ENCODE measurements at regions not wholly inside any gene's neighbourhood (a gene's known extent, or its start where the extent isn't known, plus 50 kb on each side); places are given as distances from the start of the nearest gene placed in this dataset.

GRCh38 chr13:30826911-30827577, 79.0 kb upstream of the MEDAG start:
- Histone ChIP-seq H3K4me1 (ENCODE audit: low read depth) (peaks cover 11% of the 10 kb centered on the region), H3K9me3 (ENCODE audit: low read depth) (no peaks in the 10 kb centered on the region), H3K36me3 (no peaks in the 10 kb centered on the region), H3K27me3 (peaks cover 3% of the 10 kb centered on the region), H3K27ac (no peak overlapping the region), H3K4me3 (no peak overlapping the region)
- TF ChIP-seq CTCF (IDR thresholded peaks at IDR 0.05; ENCODE audit: low read depth, low read length) = no peak
- DNase-seq (ENCODE audit: low read depth in 1 of 2, low spot score in 1 of 2) = no peak

- peaks cover 3% of the 10 kb centered on the region for H3K27me3 ChIP-seq
- H3K4me1 ChIP-seq (ENCODE audit: low read depth) = peaks cover 11% of the 10 kb centered on the region
- no peak for TF ChIP-seq CTCF (IDR thresholded peaks at IDR 0.05; ENCODE audit: low read depth, low read length)
- H3K36me3 ChIP-seq = no peaks in the 10 kb centered on the region
- H3K27ac ChIP-seq = no peak overlapping the region
- no peaks in the 10 kb centered on the region for H3K9me3 ChIP-seq (ENCODE audit: low read depth)
- no peak overlapping the region for H3K4me3 ChIP-seq
- no peak for DNase-seq (ENCODE audit: low read depth in 1 of 2, low spot score in 1 of 2)
Observed at GRCh38 chr13:30827578-30827925, 78.5 kb upstream of the MEDAG start.

- peaks cover 3% of the 10 kb centered on the region for H3K27me3 ChIP-seq
- no peak overlapping the region for H3K4me3 ChIP-seq
- peak in 1 of 2 donors; percentile 38 for DNase-seq (ENCODE audit: low read depth in 1 of 2, low spot score in 1 of 2)
- no peaks in the 10 kb centered on the region for H3K36me3 ChIP-seq
- no peaks in the 10 kb centered on the region for H3K9me3 ChIP-seq (ENCODE audit: low read depth)
- TF ChIP-seq CTCF (IDR thresholded peaks at IDR 0.05; ENCODE audit: low read depth, low read length) = no peak
- no peak overlapping the region for H3K27ac ChIP-seq
- H3K4me1 ChIP-seq (ENCODE audit: low read depth) = peaks cover 19% of the 10 kb centered on the region
Observed at GRCh38 chr13:30829145-30829832, 76.8 kb upstream of the MEDAG start.

GRCh38 chr13:30829833-30830637, 76.0 kb upstream of the MEDAG start:
- Histone ChIP-seq H3K4me3 (no peak overlapping the region), H3K9me3 (ENCODE audit: low read depth) (no peaks in the 10 kb centered on the region), H3K27me3 (no peaks in the 10 kb centered on the region), H3K27ac (no peak overlapping the region), H3K36me3 (no peaks in the 10 kb centered on the region), H3K4me1 (ENCODE audit: low read depth) (peaks cover 15% of the 10 kb centered on the region)
- DNase-seq (ENCODE audit: low read depth in 1 of 2, low spot score in 1 of 2) = no peak
- no peak for TF ChIP-seq CTCF (IDR thresholded peaks at IDR 0.05; ENCODE audit: low read depth, low read length)

GRCh38 chr13:30830638-30830965, 75.5 kb upstream of the MEDAG start:
- peaks cover 15% of the 10 kb centered on the region for H3K4me1 ChIP-seq (ENCODE audit: low read depth)
- no peaks in the 10 kb centered on the region for H3K9me3 ChIP-seq (ENCODE audit: low read depth)
- H3K36me3 ChIP-seq = no peaks in the 10 kb centered on the region
- no peak overlapping the region for H3K27ac ChIP-seq
- no peaks in the 10 kb centered on the region for H3K27me3 ChIP-seq
- no peak for TF ChIP-seq CTCF (IDR thresholded peaks at IDR 0.05; ENCODE audit: low read depth, low read length)
- DNase-seq (ENCODE audit: low read depth in 1 of 2, low spot score in 1 of 2) = no peak
- no peak overlapping the region for H3K4me3 ChIP-seq
